ENCODE measurements at regions not wholly inside any gene's neighbourhood (a gene's known extent, or its start where the extent isn't known, plus 50 kb on each side); places are given as distances from the start of the nearest gene placed in this dataset.

- no peak for TF ChIP-seq CTCF (conservative IDR thresholded peaks at IDR 0.05 in 1 of 2, IDR thresholded peaks at IDR 0.05 in 1 of 2; ENCODE audit: low read depth in 1 of 2, low read length in 2 of 2)
- no peak for TF ChIP-seq EZH2 (IDR thresholded peaks at IDR 0.05; ENCODE audit: low read length, missing control alignments)
Measured at GRCh38 chr2:120587997-120588336, 147.7 kb upstream of the GLI2 start.
